ENCODE measurements at regions not wholly inside any gene's neighbourhood (a gene's known extent, or its start where the extent isn't known, plus 50 kb on each side); places are given as distances from the start of the nearest gene placed in this dataset.

DNA sequence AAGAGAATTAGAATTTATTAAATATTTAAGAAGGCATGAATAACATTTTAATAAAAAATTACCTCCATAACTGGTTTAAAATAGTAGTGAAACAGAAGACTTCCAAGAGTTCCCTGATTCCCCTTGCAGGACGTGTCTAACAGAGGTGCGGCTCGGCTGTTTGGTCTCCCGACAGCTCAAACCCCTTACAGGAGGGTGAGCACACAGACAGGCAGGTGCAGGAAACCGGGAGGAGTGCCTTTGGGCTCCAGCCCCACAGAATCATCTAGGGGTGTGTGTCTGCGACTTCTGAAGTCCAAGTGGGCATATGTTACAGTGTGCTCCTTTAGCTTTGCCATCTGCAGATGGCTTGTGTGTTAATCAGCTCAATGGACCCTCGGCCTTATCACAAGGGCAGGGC, 88.1 kb upstream of the CCSER1 start:
- TF ChIP-seq POLR2A (IDR thresholded peaks at IDR 0.05) = no peak
- no peak for TF ChIP-seq POLR2AphosphoS5 (IDR thresholded peaks at IDR 0.05)
- TF ChIP-seq, protein P1, sequence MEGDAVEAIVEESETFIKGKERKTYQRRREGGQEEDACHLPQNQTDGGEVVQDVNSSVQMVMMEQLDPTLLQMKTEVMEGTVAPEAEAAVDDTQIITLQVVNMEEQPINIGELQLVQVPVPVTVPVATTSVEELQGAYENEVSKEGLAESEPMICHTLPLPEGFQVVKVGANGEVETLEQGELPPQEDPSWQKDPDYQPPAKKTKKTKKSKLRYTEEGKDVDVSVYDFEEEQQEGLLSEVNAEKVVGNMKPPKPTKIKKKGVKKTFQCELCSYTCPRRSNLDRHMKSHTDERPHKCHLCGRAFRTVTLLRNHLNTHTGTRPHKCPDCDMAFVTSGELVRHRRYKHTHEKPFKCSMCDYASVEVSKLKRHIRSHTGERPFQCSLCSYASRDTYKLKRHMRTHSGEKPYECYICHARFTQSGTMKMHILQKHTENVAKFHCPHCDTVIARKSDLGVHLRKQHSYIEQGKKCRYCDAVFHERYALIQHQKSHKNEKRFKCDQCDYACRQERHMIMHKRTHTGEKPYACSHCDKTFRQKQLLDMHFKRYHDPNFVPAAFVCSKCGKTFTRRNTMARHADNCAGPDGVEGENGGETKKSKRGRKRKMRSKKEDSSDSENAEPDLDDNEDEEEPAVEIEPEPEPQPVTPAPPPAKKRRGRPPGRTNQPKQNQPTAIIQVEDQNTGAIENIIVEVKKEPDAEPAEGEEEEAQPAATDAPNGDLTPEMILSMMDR (IDR thresholded peaks at IDR 0.05) = no peak
- TF ChIP-seq EP300 (IDR thresholded peaks at IDR 0.05) = no peak
